ENCODE measurements at regions not wholly inside any gene's neighbourhood (a gene's known extent, or its start where the extent isn't known, plus 50 kb on each side); places are given as distances from the start of the nearest gene placed in this dataset.
"Not testable (repeated sequence)": the region's sequence is repeated elsewhere in the genome, so short reads cannot be mapped to it uniquely, and the experiment has no call there.

GRCh38 chr15:22238276-22238958 lies 158.1 kb downstream of the OR4M2 start:
- not testable (repeated sequence) for DNase-seq (ENCODE audit: insufficient read length, low spot score); FAIRE-seq

GRCh38 chr15:22238959-22239805 lies 158.9 kb downstream of the OR4M2 start:
- not testable (repeated sequence) for FAIRE-seq; DNase-seq (ENCODE audit: insufficient read length, low spot score)

GRCh38 chr15:22239806-22240180 lies 159.5 kb downstream of the OR4M2 start:
- FAIRE-seq (no peak), DNase-seq (ENCODE audit: insufficient read length, low spot score) (no peak)

GRCh38 chr15:22240403-22240802 lies 160.1 kb downstream of the OR4M2 start:
- FAIRE-seq (no peak), DNase-seq (ENCODE audit: insufficient read length, low spot score) (no peak)

- no peak for FAIRE-seq
- DNase-seq (ENCODE audit: insufficient read length, low spot score): no peak
Measured at GRCh38 chr15:22240986-22241385, 160.7 kb downstream of the OR4M2 start.

GRCh38 chr15:22241451-22241850 lies 161.1 kb downstream of the OR4M2 start:
- DNase-seq (ENCODE audit: insufficient read length, low spot score) (no peak), FAIRE-seq (no peak)

- not testable (repeated sequence) for DNase-seq (ENCODE audit: insufficient read length, low spot score); FAIRE-seq
Measured at GRCh38 chr15:22242311-22242710, 162.0 kb downstream of the OR4M2 start.

GRCh38 chr15:22243440-22244130 lies 163.3 kb downstream of the OR4M2 start:
- FAIRE-seq: no peak
- no peak for DNase-seq (ENCODE audit: insufficient read length, low spot score)

- not testable (repeated sequence) for DNase-seq (ENCODE audit: insufficient read length, low spot score); FAIRE-seq
Measured at GRCh38 chr15:22249511-22249910, 169.2 kb downstream of the OR4M2 start.

GRCh38 chr15:22250501-22251290 lies 170.4 kb downstream of the OR4M2 start:
- not testable (repeated sequence) for DNase-seq (ENCODE audit: insufficient read length, low spot score); FAIRE-seq

GRCh38 chr15:22251422-22251821 lies 171.1 kb downstream of the OR4M2 start:
- DNase-seq (ENCODE audit: insufficient read length, low spot score) (no peak), FAIRE-seq (no peak)

- DNase-seq (ENCODE audit: insufficient read length, low spot score); FAIRE-seq: not testable (repeated sequence)
Measured at GRCh38 chr15:22252047-22252446, 171.7 kb downstream of the OR4M2 start.

- FAIRE-seq; DNase-seq (ENCODE audit: insufficient read length, low spot score): not testable (repeated sequence)
Measured at GRCh38 chr15:22252521-22252920, 172.2 kb downstream of the OR4M2 start.

- not testable (repeated sequence) for FAIRE-seq
Measured at GRCh38 chr15:22253002-22253675, 172.8 kb downstream of the OR4M2 start.

GRCh38 chr15:22253676-22254408 lies 173.5 kb downstream of the OR4M2 start:
- DNase-seq (ENCODE audit: insufficient read length, low spot score) (no peak), FAIRE-seq (no peak)

More at GRCh38 chr15:22253002-22253675, 172.8 kb downstream of the OR4M2 start:
- not testable (repeated sequence) for DNase-seq (ENCODE audit: insufficient read length, low spot score)

- not testable (repeated sequence) for FAIRE-seq; DNase-seq (ENCODE audit: insufficient read length, low spot score)
Measured at GRCh38 chr15:22254409-22255045, 174.2 kb downstream of the OR4M2 start.

GRCh38 chr15:22255606-22256005 lies 175.3 kb downstream of the OR4M2 start:
- not testable (repeated sequence) for DNase-seq (ENCODE audit: insufficient read length, low spot score); FAIRE-seq

- DNase-seq (ENCODE audit: insufficient read length, low spot score); FAIRE-seq: not testable (repeated sequence)
Measured at GRCh38 chr15:22256389-22257046, 176.2 kb downstream of the OR4M2 start.
